ENCODE measurements at regions not wholly inside any gene's neighbourhood (a gene's known extent, or its start where the extent isn't known, plus 50 kb on each side); places are given as distances from the start of the nearest gene placed in this dataset.

DNA sequence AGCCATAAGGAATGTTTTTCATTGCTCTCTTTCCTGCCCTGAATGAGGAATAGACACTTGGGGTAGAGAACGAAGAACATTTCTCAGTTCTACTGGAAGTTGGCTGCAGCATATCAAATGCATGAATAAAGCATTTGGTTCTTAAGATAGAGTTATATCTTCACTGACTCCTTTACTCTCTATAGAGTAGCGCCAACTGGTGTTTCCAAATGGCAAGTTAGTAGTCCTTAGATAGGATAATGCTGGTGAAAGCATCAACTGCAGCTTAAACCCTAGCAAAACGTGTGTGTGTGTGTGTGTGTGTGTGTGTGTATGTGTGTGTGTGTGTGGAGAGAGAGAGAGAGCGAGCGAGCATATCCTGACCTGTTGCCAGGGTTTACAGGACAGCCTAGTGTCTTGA is 62.2 kb upstream of the FRMPD4 start:
- Histone ChIP-seq H3K4me3 (ENCODE audit: low read depth in 2 of 2, low read length in 1 of 2) (no peak overlapping the region), H3K9me3 (no peaks in the 10 kb centered on the region), H4K20me1 (ENCODE audit: insufficient read depth) (no peaks in the 10 kb centered on the region), H3K79me2 (ENCODE audit: insufficient read depth) (no peaks in the 10 kb centered on the region), H3K4me2 (no peak overlapping the region), H2AFZ (ENCODE audit: low read depth) (no peak overlapping the region), H3K9ac (no peak overlapping the region), H3K27ac (ENCODE audit: low read depth in 2 of 2, low read length in 1 of 2) (no peak overlapping the region), H3F3A (replicated peaks; ENCODE audit: insufficient read depth) (no peaks in the 10 kb centered on the region), H3K36me3 (replicated peaks in 1 of 2; ENCODE audit: control insufficient read depth in 1 of 2, insufficient read depth in 2 of 2, low read length in 1 of 2) (no peaks in the 10 kb centered on the region), H3K27me3 (ENCODE audit: insufficient read depth) (peaks cover 9% of the 10 kb centered on the region; the same call in 1 of the 2 replicates), H3K9me2 (no peaks in the 10 kb centered on the region), H3K4me1 (ENCODE audit: control insufficient read depth in 1 of 2, insufficient read depth in 2 of 2, low read depth in 1 of 2, low read length in 1 of 2) (no peaks in the 10 kb centered on the region)
- WGBS (ENCODE audit: low lambda C conversion rate): 12% methylated on average over 5 of the region's 5 CpGs
- ChIA-PET POLR2A (no interaction called here), CTCF (no interaction called here)
- TF ChIP-seq RAD21 (IDR thresholded peaks at IDR 0.05; ENCODE audit: low read length) (no peak), JUND (IDR thresholded peaks at IDR 0.05) (no peak), GATA2 (CRISPR knock-in tag; IDR thresholded peaks at IDR 0.05) (no peak), RFX5 (IDR thresholded peaks at IDR 0.05; ENCODE audit: low read length) (no peak), SMC3 (IDR thresholded peaks at IDR 0.05; ENCODE audit: low read depth, low read length) (peak; percentile 22; the same call in 1 of the 2 replicates), ELF1 (IDR thresholded peaks at IDR 0.05) (no peak), NRF1 (IDR thresholded peaks at IDR 0.05; ENCODE audit: low read depth, low read length) (no peak), RXRA (IDR thresholded peaks at IDR 0.05; ENCODE audit: borderline replicate concordance, low read depth) (no peak), FOSL2 (IDR thresholded peaks at IDR 0.05; ENCODE audit: borderline replicate concordance, low read depth) (no peak), TAF1 (IDR thresholded peaks at IDR 0.05; ENCODE audit: borderline replicate concordance, low read depth, low read length) (no peak), MXI1 (IDR thresholded peaks at IDR 0.05; ENCODE audit: low read depth, low read length) (no peak), TCF12 (IDR thresholded peaks at IDR 0.05) (no peak)
- TF ChIP-seq, protein P1, sequence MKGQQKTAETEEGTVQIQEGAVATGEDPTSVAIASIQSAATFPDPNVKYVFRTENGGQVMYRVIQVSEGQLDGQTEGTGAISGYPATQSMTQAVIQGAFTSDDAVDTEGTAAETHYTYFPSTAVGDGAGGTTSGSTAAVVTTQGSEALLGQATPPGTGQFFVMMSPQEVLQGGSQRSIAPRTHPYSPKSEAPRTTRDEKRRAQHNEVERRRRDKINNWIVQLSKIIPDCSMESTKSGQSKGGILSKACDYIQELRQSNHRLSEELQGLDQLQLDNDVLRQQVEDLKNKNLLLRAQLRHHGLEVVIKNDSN (IDR thresholded peaks at IDR 0.05; ENCODE audit: borderline replicate concordance, low read depth): no peak
- TF ChIP-seq, protein P2, sequence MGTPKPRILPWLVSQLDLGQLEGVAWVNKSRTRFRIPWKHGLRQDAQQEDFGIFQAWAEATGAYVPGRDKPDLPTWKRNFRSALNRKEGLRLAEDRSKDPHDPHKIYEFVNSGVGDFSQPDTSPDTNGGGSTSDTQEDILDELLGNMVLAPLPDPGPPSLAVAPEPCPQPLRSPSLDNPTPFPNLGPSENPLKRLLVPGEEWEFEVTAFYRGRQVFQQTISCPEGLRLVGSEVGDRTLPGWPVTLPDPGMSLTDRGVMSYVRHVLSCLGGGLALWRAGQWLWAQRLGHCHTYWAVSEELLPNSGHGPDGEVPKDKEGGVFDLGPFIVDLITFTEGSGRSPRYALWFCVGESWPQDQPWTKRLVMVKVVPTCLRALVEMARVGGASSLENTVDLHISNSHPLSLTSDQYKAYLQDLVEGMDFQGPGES (IDR thresholded peaks at IDR 0.05; ENCODE audit: low read depth, low read length): no peak
- TF ChIP-seq, protein P3, sequence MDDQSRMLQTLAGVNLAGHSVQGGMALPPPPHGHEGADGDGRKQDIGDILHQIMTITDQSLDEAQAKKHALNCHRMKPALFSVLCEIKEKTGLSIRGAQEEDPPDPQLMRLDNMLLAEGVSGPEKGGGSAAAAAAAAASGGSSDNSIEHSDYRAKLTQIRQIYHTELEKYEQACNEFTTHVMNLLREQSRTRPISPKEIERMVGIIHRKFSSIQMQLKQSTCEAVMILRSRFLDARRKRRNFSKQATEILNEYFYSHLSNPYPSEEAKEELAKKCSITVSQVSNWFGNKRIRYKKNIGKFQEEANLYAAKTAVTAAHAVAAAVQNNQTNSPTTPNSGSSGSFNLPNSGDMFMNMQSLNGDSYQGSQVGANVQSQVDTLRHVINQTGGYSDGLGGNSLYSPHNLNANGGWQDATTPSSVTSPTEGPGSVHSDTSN (IDR thresholded peaks at IDR 0.05): no peak
- TF ChIP-seq, protein P4, sequence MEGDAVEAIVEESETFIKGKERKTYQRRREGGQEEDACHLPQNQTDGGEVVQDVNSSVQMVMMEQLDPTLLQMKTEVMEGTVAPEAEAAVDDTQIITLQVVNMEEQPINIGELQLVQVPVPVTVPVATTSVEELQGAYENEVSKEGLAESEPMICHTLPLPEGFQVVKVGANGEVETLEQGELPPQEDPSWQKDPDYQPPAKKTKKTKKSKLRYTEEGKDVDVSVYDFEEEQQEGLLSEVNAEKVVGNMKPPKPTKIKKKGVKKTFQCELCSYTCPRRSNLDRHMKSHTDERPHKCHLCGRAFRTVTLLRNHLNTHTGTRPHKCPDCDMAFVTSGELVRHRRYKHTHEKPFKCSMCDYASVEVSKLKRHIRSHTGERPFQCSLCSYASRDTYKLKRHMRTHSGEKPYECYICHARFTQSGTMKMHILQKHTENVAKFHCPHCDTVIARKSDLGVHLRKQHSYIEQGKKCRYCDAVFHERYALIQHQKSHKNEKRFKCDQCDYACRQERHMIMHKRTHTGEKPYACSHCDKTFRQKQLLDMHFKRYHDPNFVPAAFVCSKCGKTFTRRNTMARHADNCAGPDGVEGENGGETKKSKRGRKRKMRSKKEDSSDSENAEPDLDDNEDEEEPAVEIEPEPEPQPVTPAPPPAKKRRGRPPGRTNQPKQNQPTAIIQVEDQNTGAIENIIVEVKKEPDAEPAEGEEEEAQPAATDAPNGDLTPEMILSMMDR (IDR thresholded peaks at IDR 0.05): peak; percentile 39
- no peak for DNase-seq
